ENCODE measurements at regions not wholly inside any gene's neighbourhood (a gene's known extent, or its start where the extent isn't known, plus 50 kb on each side); places are given as distances from the start of the nearest gene placed in this dataset.

- CTCF ChIA-PET = no interaction called here
- POLR2A ChIA-PET = no interaction called here
- intact Hi-C loops (cut with micrococcal nuclease; ENCODE audit: unreplicated experiment) = no loop called here
- in situ Hi-C loops (cut with HindIII; ENCODE audit: low pct_unique_long_range_greater_than_20kb, low sequenced_read_pairs) = no loop called here
- no TSS peak for BruUV-seq (replicated peaks)
- TF ChIP-seq TCF7L2 (IDR thresholded peaks at IDR 0.05; ENCODE audit: low read depth, low read length) (no peak), POLR2AphosphoS5 (IDR thresholded peaks at IDR 0.05; ENCODE audit: low read depth, low read length) (no peak), REST (IDR thresholded peaks at IDR 0.05; ENCODE audit: insufficient read depth in 1 of 2, low read depth in 2 of 2, low read length in 1 of 2) (no peak), SIN3A (IDR thresholded peaks at IDR 0.05; ENCODE audit: borderline replicate concordance, insufficient read depth, low read depth, low read length) (no peak), CTCF (IDR thresholded peaks at IDR 0.05) (no peak)
- Histone ChIP-seq H3K4me1 (ENCODE audit: control insufficient read depth, insufficient read depth, low read length) (no peaks in the 10 kb centered on the region), H3K36me3 (ENCODE audit: control insufficient read depth, insufficient read depth, low read length) (no peaks in the 10 kb centered on the region), H3K27ac (ENCODE audit: low read length) (no peak overlapping the region), H3K27me3 (ENCODE audit: control insufficient read depth, insufficient read depth, low read length) (no peaks in the 10 kb centered on the region; the same call in 1 of the 2 replicates), H3K4me3 (ENCODE audit: low read depth in 2 of 2, low read length in 2 of 2) (no peak overlapping the region), H3K9me3 (ENCODE audit: control insufficient read depth, insufficient read depth, low read depth, low read length) (no peaks in the 10 kb centered on the region)
- DNase-seq (ENCODE audit: low read depth, low spot score) = no peak
- no peak for ATAC-seq
Measured at GRCh38 chr20:61053889-61054288, 198.2 kb upstream of the CDH4 start.

GRCh38 chr20:61054411-61054810 is 197.7 kb upstream of the CDH4 start:
- in situ Hi-C loops (cut with HindIII; ENCODE audit: low pct_unique_long_range_greater_than_20kb, low sequenced_read_pairs) = no loop called here
- DNase-seq (ENCODE audit: low read depth, low spot score) = no peak
- Histone ChIP-seq H3K36me3 (ENCODE audit: control insufficient read depth, insufficient read depth, low read length) (no peaks in the 10 kb centered on the region), H3K9me3 (ENCODE audit: control insufficient read depth, insufficient read depth, low read depth, low read length) (no peaks in the 10 kb centered on the region), H3K27ac (ENCODE audit: low read length) (no peak overlapping the region), H3K4me3 (ENCODE audit: low read depth in 2 of 2, low read length in 2 of 2) (no peak overlapping the region), H3K4me1 (ENCODE audit: control insufficient read depth, insufficient read depth, low read length) (no peaks in the 10 kb centered on the region), H3K27me3 (ENCODE audit: control insufficient read depth, insufficient read depth, low read length) (no peaks in the 10 kb centered on the region; the same call in 1 of the 2 replicates)
- no TSS peak for BruUV-seq (replicated peaks)
- intact Hi-C loops (cut with micrococcal nuclease; ENCODE audit: unreplicated experiment) = no loop called here
- POLR2A ChIA-PET = no interaction called here
- CTCF ChIA-PET = no interaction called here
- ATAC-seq = no peak
- TF ChIP-seq TCF7L2 (IDR thresholded peaks at IDR 0.05; ENCODE audit: low read depth, low read length) (no peak), POLR2AphosphoS5 (IDR thresholded peaks at IDR 0.05; ENCODE audit: low read depth, low read length) (no peak), REST (IDR thresholded peaks at IDR 0.05; ENCODE audit: insufficient read depth in 1 of 2, low read depth in 2 of 2, low read length in 1 of 2) (no peak), CTCF (IDR thresholded peaks at IDR 0.05) (no peak), SIN3A (IDR thresholded peaks at IDR 0.05; ENCODE audit: borderline replicate concordance, insufficient read depth, low read depth, low read length) (no peak)

Measured in Panc1 (cell line).